ENCODE measurements at regions not wholly inside any gene's neighbourhood (a gene's known extent, or its start where the extent isn't known, plus 50 kb on each side); places are given as distances from the start of the nearest gene placed in this dataset.

DNA sequence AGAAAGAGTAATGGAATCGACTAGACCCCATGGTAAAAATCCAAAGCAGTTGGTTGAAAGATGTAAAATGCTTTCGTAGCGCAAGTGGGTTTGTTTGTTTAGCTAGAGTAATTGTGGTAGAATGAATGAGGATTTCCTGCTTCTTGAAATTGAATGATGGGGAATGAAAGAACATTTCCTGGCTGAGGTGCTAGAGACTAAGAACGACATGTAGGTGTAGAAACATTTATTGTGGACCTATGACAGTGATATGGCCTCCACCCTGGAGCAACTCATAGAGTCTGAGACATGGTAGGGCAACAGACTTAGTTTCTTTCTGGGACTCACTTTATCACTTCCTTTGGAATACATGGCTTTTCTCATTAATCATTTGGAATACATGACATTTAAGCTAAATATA, 467.6 kb upstream of the CFAP20DC start:
- no peak overlapping the region for H3K4me3 Mint-ChIP-seq
- 85 to 89% methylated on average over 3 to 4 of the region's 4 CpGs for WGBS, 2 experiments (ENCODE audit: insufficient coverage in 1 of 2, insufficient read length in 1 of 2)
- Histone ChIP-seq H3K27ac (ENCODE audit: low read depth, low read length) (no peak overlapping the region), H3K27me3 (ENCODE audit: control insufficient read depth, insufficient read depth, low read length, poor library complexity, severe bottlenecking) (no peaks in the 10 kb centered on the region), H3K9ac (ENCODE audit: extremely low read depth, low read length, poor library complexity, severe bottlenecking) (no peak overlapping the region), H3K9me3 (ENCODE audit: control insufficient read depth, low read length) (no peaks in the 10 kb centered on the region), H3K4me3 (ENCODE audit: low read length) (no peak overlapping the region), H3K36me3 (ENCODE audit: control insufficient read depth, insufficient read depth, low read length) (no peaks in the 10 kb centered on the region), H3K4me1 (ENCODE audit: control insufficient read depth, insufficient read depth, low read length) (peaks cover 19% of the 10 kb centered on the region)
- no peak for DNase-seq
- no peak overlapping the region for H3K27ac Mint-ChIP-seq
- no peaks in the 10 kb centered on the region for H3K36me3 Mint-ChIP-seq (ENCODE audit: low read depth)
- H3K9me3 Mint-ChIP-seq: no peaks in the 10 kb centered on the region
- TF ChIP-seq, protein P1, sequence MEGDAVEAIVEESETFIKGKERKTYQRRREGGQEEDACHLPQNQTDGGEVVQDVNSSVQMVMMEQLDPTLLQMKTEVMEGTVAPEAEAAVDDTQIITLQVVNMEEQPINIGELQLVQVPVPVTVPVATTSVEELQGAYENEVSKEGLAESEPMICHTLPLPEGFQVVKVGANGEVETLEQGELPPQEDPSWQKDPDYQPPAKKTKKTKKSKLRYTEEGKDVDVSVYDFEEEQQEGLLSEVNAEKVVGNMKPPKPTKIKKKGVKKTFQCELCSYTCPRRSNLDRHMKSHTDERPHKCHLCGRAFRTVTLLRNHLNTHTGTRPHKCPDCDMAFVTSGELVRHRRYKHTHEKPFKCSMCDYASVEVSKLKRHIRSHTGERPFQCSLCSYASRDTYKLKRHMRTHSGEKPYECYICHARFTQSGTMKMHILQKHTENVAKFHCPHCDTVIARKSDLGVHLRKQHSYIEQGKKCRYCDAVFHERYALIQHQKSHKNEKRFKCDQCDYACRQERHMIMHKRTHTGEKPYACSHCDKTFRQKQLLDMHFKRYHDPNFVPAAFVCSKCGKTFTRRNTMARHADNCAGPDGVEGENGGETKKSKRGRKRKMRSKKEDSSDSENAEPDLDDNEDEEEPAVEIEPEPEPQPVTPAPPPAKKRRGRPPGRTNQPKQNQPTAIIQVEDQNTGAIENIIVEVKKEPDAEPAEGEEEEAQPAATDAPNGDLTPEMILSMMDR (conservative IDR thresholded peaks at IDR 0.05): no peak
- H3K4me1 Mint-ChIP-seq: peaks cover 55% of the 10 kb centered on the region
- peaks cover 1% of the 10 kb centered on the region for H3K27me3 Mint-ChIP-seq (ENCODE audit: insufficient read depth)

- DNase-seq: peak; percentile 41
- Histone ChIP-seq H3K9me3 (ENCODE audit: control insufficient read depth, low read length) (no peaks in the 10 kb centered on the region), H3K9ac (ENCODE audit: extremely low read depth, low read length, poor library complexity, severe bottlenecking) (no peak overlapping the region), H3K4me1 (ENCODE audit: control insufficient read depth, insufficient read depth, low read length) (peaks cover 18% of the 10 kb centered on the region), H3K36me3 (ENCODE audit: control insufficient read depth, insufficient read depth, low read length) (no peaks in the 10 kb centered on the region), H3K27me3 (ENCODE audit: control insufficient read depth, insufficient read depth, low read length, poor library complexity, severe bottlenecking) (no peaks in the 10 kb centered on the region), H3K4me3 (ENCODE audit: low read length) (no peak overlapping the region), H3K27ac (ENCODE audit: low read depth, low read length) (peak overlapping the region; percentile 13)
- Mint-ChIP-seq H3K27me3 (ENCODE audit: insufficient read depth) (no peaks in the 10 kb centered on the region), H3K9me3 (no peaks in the 10 kb centered on the region), H3K36me3 (ENCODE audit: low read depth) (no peaks in the 10 kb centered on the region), H3K4me3 (no peak overlapping the region), H3K27ac (no peak overlapping the region), H3K4me1 (peaks cover 52% of the 10 kb centered on the region)
- WGBS, 2 experiments (ENCODE audit: insufficient coverage in 1 of 2, insufficient read length in 1 of 2): 78 to 93% methylated on average over 2 to 3 of the region's 3 CpGs
- TF ChIP-seq, protein P1 (conservative IDR thresholded peaks at IDR 0.05): no peak
Measured at GRCh38 chr3:59515966-59516365, 466.1 kb upstream of the CFAP20DC start.

- no peak overlapping the region for H3K4me3 Mint-ChIP-seq
- Histone ChIP-seq H3K9ac (ENCODE audit: extremely low read depth, low read length, poor library complexity, severe bottlenecking) (no peak overlapping the region), H3K27ac (ENCODE audit: low read depth, low read length) (peak overlapping the region; percentile 84), H3K4me1 (ENCODE audit: control insufficient read depth, insufficient read depth, low read length) (peaks cover 20% of the 10 kb centered on the region), H3K36me3 (ENCODE audit: control insufficient read depth, insufficient read depth, low read length) (no peaks in the 10 kb centered on the region), H3K27me3 (ENCODE audit: control insufficient read depth, insufficient read depth, low read length, poor library complexity, severe bottlenecking) (no peaks in the 10 kb centered on the region), H3K9me3 (ENCODE audit: control insufficient read depth, low read length) (no peaks in the 10 kb centered on the region), H3K4me3 (ENCODE audit: low read length) (no peak overlapping the region)
- WGBS, 2 experiments (ENCODE audit: insufficient coverage in 1 of 2, insufficient read length in 1 of 2): 77% methylated on average over 7 of the region's 7 CpGs; no CpG with 5 or more reads in 1 of the 2 experiments
- no peaks in the 10 kb centered on the region for H3K36me3 Mint-ChIP-seq (ENCODE audit: low read depth)
- no peak for DNase-seq
- peaks cover 55% of the 10 kb centered on the region for H3K4me1 Mint-ChIP-seq
- TF ChIP-seq, protein P1 (conservative IDR thresholded peaks at IDR 0.05): no peak
- H3K9me3 Mint-ChIP-seq: no peaks in the 10 kb centered on the region
- no peak overlapping the region for H3K27ac Mint-ChIP-seq
- H3K27me3 Mint-ChIP-seq (ENCODE audit: insufficient read depth): no peaks in the 10 kb centered on the region
Measured at GRCh38 chr3:59514865-59515482, 465.1 kb upstream of the CFAP20DC start.

Data from endodermal cell (in vitro differentiated cells).